ENCODE measurements at regions not wholly inside any gene's neighbourhood (a gene's known extent, or its start where the extent isn't known, plus 50 kb on each side); places are given as distances from the start of the nearest gene placed in this dataset.
A peak's percentile ranks its signal among the peaks of the same experiment; 100 is the strongest.

GRCh38 chr19:31418692-31419430 is 69.6 kb upstream of the TSHZ3 start:
- H4K8ac ChIP-seq (ENCODE audit: extremely low read depth, insufficient read depth, low read length), result no peak overlapping the region
- peak overlapping the region; percentile 100 for H2BK5ac ChIP-seq (ENCODE audit: low read depth, low read length)
- H3K4ac ChIP-seq (replicated peaks; ENCODE audit: insufficient read length, low read depth, low read length), result peak overlapping the region; percentile 87
- DNase-seq (ENCODE audit: low read depth in 1 of 2, low spot score in 2 of 2) (peak; percentile 73 to 92), FAIRE-seq (peak; percentile 98)
- H4K5ac ChIP-seq (ENCODE audit: insufficient read length, low read depth, low read length), result peak overlapping the region; percentile 61
- peak overlapping the region; percentile 70; the same call in 1 of the 2 replicates for H2AK5ac ChIP-seq (ENCODE audit: low read depth, low read length)
- peak overlapping the region; percentile 92 for H3K27ac ChIP-seq (ENCODE audit: low read depth, low read length)
- no peak overlapping the region for H3K14ac ChIP-seq (ENCODE audit: insufficient read length)
- H3K36me3 ChIP-seq (ENCODE audit: control insufficient read depth in 2 of 4, insufficient read depth in 4 of 4, low read length in 3 of 4), result no peaks in the 10 kb centered on the region
- H4K91ac ChIP-seq (replicated peaks; ENCODE audit: insufficient read length, low read length), result peak overlapping the region; percentile 89
- no peak overlapping the region for H2BK15ac ChIP-seq (ENCODE audit: low read length)
- H3K4me3 ChIP-seq (ENCODE audit: extremely low read depth in 1 of 4, insufficient read depth in 2 of 4, low read depth in 3 of 4, low read length in 4 of 4), result peak overlapping the region in 3 of 4 experiments; percentile 4 to 41 (median 10); a peak in 4 of 8 replicates
- H3K23me2 ChIP-seq (ENCODE audit: low read depth, low read length), result 0 out of 2 replicates have a peak, but pooled peaks cover 2% of the 10 kb centered on the region
- H3K4me2 ChIP-seq (ENCODE audit: insufficient read depth in 1 of 2, low read depth in 2 of 2, low read length in 2 of 2), result peak overlapping the region; percentile 61 to 73
- H3K9me3 ChIP-seq (ENCODE audit: insufficient read depth in 2 of 2, low read depth in 1 of 2, low read length in 1 of 2), result no peaks in the 10 kb centered on the region
- peak overlapping the region; percentile 62; the same call in 1 of the 2 replicates for H2BK20ac ChIP-seq (ENCODE audit: low read length)
- H3K18ac ChIP-seq (ENCODE audit: extremely low read depth, low read length), result peak overlapping the region; percentile 93
- H3K27me3 ChIP-seq (replicated peaks in 1 of 4; ENCODE audit: control insufficient read depth in 3 of 4, extremely low read depth in 1 of 4, insufficient read depth in 3 of 4, low read length in 3 of 4), result no peaks in the 10 kb centered on the region
- no peaks in the 10 kb centered on the region for H4K20me1 ChIP-seq (replicated peaks in 1 of 2; ENCODE audit: control insufficient read depth in 1 of 2, insufficient read depth in 2 of 2, low read length in 2 of 2)
- H3K79me2 ChIP-seq (ENCODE audit: control insufficient read depth in 1 of 2, insufficient read depth in 2 of 2, low read length in 2 of 2), result no peaks in the 10 kb centered on the region
- H2BK12ac ChIP-seq (ENCODE audit: low read depth, low read length), result peak overlapping the region; percentile 88; the same call in 1 of the 2 replicates
- H2BK120ac ChIP-seq (replicated peaks; ENCODE audit: low read depth, low read length), result peak overlapping the region; percentile 97
- H3K23ac ChIP-seq (ENCODE audit: insufficient read length), result no peak overlapping the region
- H3K4me1 ChIP-seq (replicated peaks in 1 of 4; ENCODE audit: control insufficient read depth in 3 of 4, insufficient read depth in 4 of 4, low read length in 3 of 4), result peaks cover 14 to 44% (median 36%) of the 10 kb centered on the region in 4 experiments
- CTCF ChIA-PET (ENCODE audit: partially characterized antibody), result interaction anchor here (0.6 to 2.2 kb wide), 8 partner anchors 8 to 408 kb away, joined by 3 to 5 read pairs (median 4); no protein-coding TSS in a partner anchor
- peak overlapping the region in 2 of 4 experiments; percentile 13 to 26; a peak in 2 of 7 replicates for H3K9ac ChIP-seq (replicated peaks in 1 of 4; ENCODE audit: extremely low read depth in 1 of 4, low read depth in 3 of 4, low read length in 3 of 4)
- POLR2A ChIA-PET (ENCODE audit: partially characterized antibody), result interaction anchor here (0.8 to 3.7 kb wide), 25 partner anchors 9 to 921 kb away, joined by 3 to 26 read pairs (median 6); no protein-coding TSS in a partner anchor
- WGBS, 2 experiments (ENCODE audit: extremely low coverage in 1 of 2, insufficient coverage in 1 of 2, insufficient read length in 1 of 2, insufficient replicate concordance in 2 of 2, low coverage in 1 of 2, low lambda C conversion rate in 2 of 2, missing lambda C conversion rate in 1 of 2), result 1% methylated on average over 8 of the region's 8 CpGs; no CpG with 5 or more reads in 1 of the 2 experiments
- H3K56ac ChIP-seq (replicated peaks; ENCODE audit: insufficient read length, low read depth, low read length), result peak overlapping the region; percentile 87
- no peaks in the 10 kb centered on the region for H3K79me1 ChIP-seq (ENCODE audit: low read depth, low read length)
- H2AFZ ChIP-seq (ENCODE audit: low read length), result no peak overlapping the region
- TF ChIP-seq TAF7 (optimal IDR thresholded peaks at IDR 0.05; ENCODE audit: borderline replicate concordance, low read depth, low read length), result peak; percentile 58
- peak in 1 of 2 experiments; percentile 2; a peak in 1 of 4 replicates for TF ChIP-seq RAD21 (IDR thresholded peaks at IDR 0.05 in 1 of 2, conservative IDR thresholded peaks at IDR 0.05 in 1 of 2; ENCODE audit: low read depth in 2 of 2, low read length in 2 of 2)
- TF ChIP-seq HDAC6 (IDR thresholded peaks at IDR 0.05; ENCODE audit: low read depth, low read length), result no peak
- peak; percentile 55; the same call in 1 of the 2 replicates for TF ChIP-seq KDM1A (IDR thresholded peaks at IDR 0.05; ENCODE audit: borderline replicate concordance, low read length)
- peak; percentile 35 for TF ChIP-seq CTBP2 (IDR thresholded peaks at IDR 0.05; ENCODE audit: borderline replicate concordance, insufficient read depth, insufficient read length, low read length)
- TF ChIP-seq BACH1 (IDR thresholded peaks at IDR 0.05; ENCODE audit: low read length), result no peak
- TF ChIP-seq ASH2L (IDR thresholded peaks at IDR 0.05; ENCODE audit: low read length), result peak; percentile 88
- TF ChIP-seq RBBP5 (IDR thresholded peaks at IDR 0.05; ENCODE audit: borderline replicate concordance, low read depth, low read length), result peak; percentile 33; the same call in 1 of the 2 replicates
- peak; percentile 62; the same call in 1 of the 2 replicates for TF ChIP-seq YY1 (IDR thresholded peaks at IDR 0.05; ENCODE audit: low read depth, low read length)
- 0 out of 3 replicates have a peak, but pooled peaks of 1 of the 2 experiments have one; percentile 14 for TF ChIP-seq POLR2A (IDR thresholded peaks at IDR 0.05; ENCODE audit: control extremely low read depth in 1 of 2, low read depth in 2 of 2, low read length in 2 of 2)
